ENCODE measurements at regions not wholly inside any gene's neighbourhood (a gene's known extent, or its start where the extent isn't known, plus 50 kb on each side); places are given as distances from the start of the nearest gene placed in this dataset.

- DNase-seq (ENCODE audit: low read depth): no peak
These were observed 65.8 kb downstream of the SALL1 start for GRCh38 chr16:51085271-51085670.

- DNase-seq (ENCODE audit: low read depth): peak; percentile 39
These were observed 66.8 kb downstream of the SALL1 start for GRCh38 chr16:51084074-51084928.

- DNase-seq (ENCODE audit: low read depth): no peak
These were observed 78.5 kb downstream of the SALL1 start for GRCh38 chr16:51072591-51072990.

GRCh38 chr16:51071326-51071725 lies 79.7 kb downstream of the SALL1 start:
- peak; percentile 64 for DNase-seq (ENCODE audit: low read depth)

- no peak for DNase-seq (ENCODE audit: low read depth)
These were observed 83.7 kb downstream of the SALL1 start for GRCh38 chr16:51067352-51067751.

GRCh38 chr16:51062039-51062438 lies 89.0 kb downstream of the SALL1 start:
- no peak for DNase-seq (ENCODE audit: low read depth)

GRCh38 chr16:51061328-51061727 lies 89.7 kb downstream of the SALL1 start:
- no peak for DNase-seq (ENCODE audit: low read depth)

GRCh38 chr16:51057969-51058337 lies 93.1 kb downstream of the SALL1 start:
- DNase-seq (ENCODE audit: low read depth): no peak

GRCh38 chr16:51057102-51057793 lies 93.8 kb downstream of the SALL1 start:
- no peak for DNase-seq (ENCODE audit: low read depth)

- no peak for DNase-seq (ENCODE audit: low read depth)
These were observed 94.7 kb downstream of the SALL1 start for GRCh38 chr16:51056331-51056730.

- DNase-seq (ENCODE audit: low read depth): no peak
These were observed 95.6 kb downstream of the SALL1 start for GRCh38 chr16:51055434-51055833.

- no peak for DNase-seq (ENCODE audit: low read depth)
These were observed 97.3 kb downstream of the SALL1 start for GRCh38 chr16:51053775-51054174.

GRCh38 chr16:51051671-51052070 lies 99.4 kb downstream of the SALL1 start:
- DNase-seq (ENCODE audit: low read depth): no peak

- no peak for DNase-seq (ENCODE audit: low read depth)
These were observed 100.7 kb downstream of the SALL1 start for GRCh38 chr16:51050377-51050706.

GRCh38 chr16:51049678-51050376 lies 101.2 kb downstream of the SALL1 start:
- no peak for DNase-seq (ENCODE audit: low read depth)

GRCh38 chr16:51049276-51049675 lies 101.8 kb downstream of the SALL1 start:
- no peak for DNase-seq (ENCODE audit: low read depth)

GRCh38 chr16:51048544-51048943 lies 102.5 kb downstream of the SALL1 start:
- DNase-seq (ENCODE audit: low read depth): peak; percentile 69

- DNase-seq (ENCODE audit: low read depth): no peak
These were observed 105.3 kb downstream of the SALL1 start for GRCh38 chr16:51045794-51046193.

- DNase-seq (ENCODE audit: low read depth): no peak
These were observed 105.9 kb downstream of the SALL1 start for GRCh38 chr16:51045186-51045585.

- DNase-seq (ENCODE audit: low read depth): no peak
These were observed 109.5 kb downstream of the SALL1 start for GRCh38 chr16:51041546-51041945.

GRCh38 chr16:51040637-51041036 lies 110.4 kb downstream of the SALL1 start:
- no peak for DNase-seq (ENCODE audit: low read depth)

GRCh38 chr16:51039638-51040331 lies 111.3 kb downstream of the SALL1 start:
- DNase-seq (ENCODE audit: low read depth): no peak
